ENCODE measurements at regions not wholly inside any gene's neighbourhood (a gene's known extent, or its start where the extent isn't known, plus 50 kb on each side); places are given as distances from the start of the nearest gene placed in this dataset.
"Not testable (repeated sequence)": the region's sequence is repeated elsewhere in the genome, so short reads cannot be mapped to it uniquely, and the experiment has no call there.

DNA sequence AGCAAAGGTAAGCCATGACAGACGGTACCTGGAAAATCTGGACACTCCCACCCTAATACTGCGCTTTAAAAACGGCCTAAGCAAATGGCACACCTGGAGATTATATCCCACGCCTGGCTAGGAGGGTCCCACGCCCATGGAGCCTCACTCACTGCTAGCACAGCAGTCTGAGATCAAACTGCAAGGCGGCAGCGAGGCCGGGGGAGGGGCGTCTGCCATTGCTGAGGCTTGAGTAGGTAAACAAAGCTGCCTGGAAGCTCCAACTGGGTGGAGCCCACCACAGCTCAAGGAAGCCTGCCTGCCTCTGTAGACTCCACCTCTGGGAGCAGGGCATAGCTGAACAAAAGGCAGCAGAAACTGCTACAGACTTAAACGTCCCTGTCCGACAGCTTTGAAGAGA lies 180.5 kb upstream of the PTGFR start:
- TF ChIP-seq, protein P1, sequence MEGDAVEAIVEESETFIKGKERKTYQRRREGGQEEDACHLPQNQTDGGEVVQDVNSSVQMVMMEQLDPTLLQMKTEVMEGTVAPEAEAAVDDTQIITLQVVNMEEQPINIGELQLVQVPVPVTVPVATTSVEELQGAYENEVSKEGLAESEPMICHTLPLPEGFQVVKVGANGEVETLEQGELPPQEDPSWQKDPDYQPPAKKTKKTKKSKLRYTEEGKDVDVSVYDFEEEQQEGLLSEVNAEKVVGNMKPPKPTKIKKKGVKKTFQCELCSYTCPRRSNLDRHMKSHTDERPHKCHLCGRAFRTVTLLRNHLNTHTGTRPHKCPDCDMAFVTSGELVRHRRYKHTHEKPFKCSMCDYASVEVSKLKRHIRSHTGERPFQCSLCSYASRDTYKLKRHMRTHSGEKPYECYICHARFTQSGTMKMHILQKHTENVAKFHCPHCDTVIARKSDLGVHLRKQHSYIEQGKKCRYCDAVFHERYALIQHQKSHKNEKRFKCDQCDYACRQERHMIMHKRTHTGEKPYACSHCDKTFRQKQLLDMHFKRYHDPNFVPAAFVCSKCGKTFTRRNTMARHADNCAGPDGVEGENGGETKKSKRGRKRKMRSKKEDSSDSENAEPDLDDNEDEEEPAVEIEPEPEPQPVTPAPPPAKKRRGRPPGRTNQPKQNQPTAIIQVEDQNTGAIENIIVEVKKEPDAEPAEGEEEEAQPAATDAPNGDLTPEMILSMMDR (conservative IDR thresholded peaks at IDR 0.05; ENCODE audit: low read depth, low read length) = not testable (repeated sequence)
- not testable (repeated sequence) for TF ChIP-seq EZH2phosphoT487 (IDR thresholded peaks at IDR 0.05; ENCODE audit: borderline replicate concordance, low read length)

Measured in PC-3 (cell line).